Peyer's patch (tissue), 4 donors: ENCODE measurements at regions not wholly inside any gene's neighbourhood (a gene's known extent, or its start where the extent isn't known, plus 50 kb on each side); places are given as distances from the start of the nearest gene placed in this dataset.

Experiments used
- CTCF ChIP-seq, 6 experiments: fragments of 450-650 bp in 4 of 6; fragments of 200-600 bp in 2 of 6; sonication (generic) in 1 of 6; IDR thresholded peaks; one replicate each; pipeline ENCODE4 v1.5.1; 2017 to 2019; ENCODE audit warnings: antibody characterized with exemption in 6 of 6, mild to moderate bottlenecking in 3 of 6, moderate library complexity in 1 of 6
- POLR2A ChIP-seq, 2 donors: fragments of 450-650 bp; IDR thresholded peaks; one replicate each; pipeline ENCODE4 v1.5.1; 2017; ENCODE audit warnings: antibody characterized with exemption in 2 of 2, mild to moderate bottlenecking in 2 of 2, moderate library complexity in 2 of 2

- TF ChIP-seq CTCF (IDR thresholded peaks at IDR 0.05) (no peak), POLR2A (IDR thresholded peaks at IDR 0.05) (no peak)
Measured at GRCh38 chr2:200049086-200049485, 93.7 kb downstream of the MAIP1 start.
